Suprapubic skin (tissue), 4 donors: ENCODE measurements at regions not wholly inside any gene's neighbourhood (a gene's known extent, or its start where the extent isn't known, plus 50 kb on each side); places are given as distances from the start of the nearest gene placed in this dataset.

Experiments used
- CTCF ChIP-seq, 2 donors: fragments of 200-600 bp in 1 of 2; fragments of 450-650 bp in 1 of 2; sonication (generic) in 1 of 2; IDR thresholded peaks; one replicate each; pipeline ENCODE4 v1.5.1; 2016 to 2019; ENCODE audit warnings: antibody characterized with exemption in 2 of 2, mild to moderate bottlenecking in 1 of 2, moderate library complexity in 1 of 2
- POLR2A ChIP-seq, 2 donors: fragments of 450-650 bp; IDR thresholded peaks; one replicate each; pipeline ENCODE4 v1.6.1; 2017; ENCODE audit warnings: antibody characterized with exemption in 2 of 2, mild to moderate bottlenecking in 2 of 2, moderate library complexity in 2 of 2
- POLR2AphosphoS5 ChIP-seq, 3 donors: sonication (generic); formaldehyde crosslinking; IDR thresholded peaks; one replicate each; pipeline ENCODE4 v1.6.1; 2017; ENCODE audit warnings: antibody characterized with exemption in 3 of 3

GRCh38 chr2:109674894-109675534, 60.9 kb downstream of the SOWAHC start:
- TF ChIP-seq CTCF (IDR thresholded peaks at IDR 0.05): no peak
- no peak for TF ChIP-seq POLR2A (IDR thresholded peaks at IDR 0.05)
- TF ChIP-seq POLR2AphosphoS5 (IDR thresholded peaks at IDR 0.05): no peak
